Parathyroid adenoma (tissue), 2 donors: ENCODE measurements at regions not wholly inside any gene's neighbourhood (a gene's known extent, or its start where the extent isn't known, plus 50 kb on each side); places are given as distances from the start of the nearest gene placed in this dataset.

Experiments
- H2AFZ ChIP-seq: fragments of 300-600 bp; sonication (generic); one replicate; pipeline ENCODE4 v1.7.0; 2017; ENCODE audit warnings: antibody characterized with exemption, mild to moderate bottlenecking
- H3K27ac ChIP-seq: fragments of 300-600 bp; sonication (generic); one replicate; pipeline ENCODE4 v1.7.0; 2017
- H3K27me3 ChIP-seq: fragments of 300-600 bp; sonication (generic); one replicate; pipeline ENCODE4 v1.7.0; 2017; ENCODE audit warnings: low read length; ENCODE audit not compliant: control insufficient read depth, insufficient read depth
- H3K36me3 ChIP-seq: fragments of 300-600 bp; sonication (generic); one replicate; pipeline ENCODE4 v1.7.0; 2017; ENCODE audit warnings: low read length; ENCODE audit not compliant: control insufficient read depth, insufficient read depth
- H3K4me1 ChIP-seq: fragments of 300-600 bp; sonication (generic); one replicate; pipeline ENCODE4 v1.7.0; 2017; ENCODE audit warnings: control low read depth
- H3K4me2 ChIP-seq: fragments of 300-600 bp; sonication (generic); one replicate; pipeline ENCODE4 v1.7.0; 2017; ENCODE audit warnings: low read length
- H3K4me3 ChIP-seq: fragments of 300-600 bp; sonication (generic); one replicate; pipeline ENCODE4 v1.7.0; 2017; ENCODE audit warnings: low read depth, low read length
- H3K79me2 ChIP-seq: fragments of 300-600 bp; sonication (generic); one replicate; pipeline ENCODE4 v1.7.0; 2017; ENCODE audit warnings: control low read depth
- H3K9ac ChIP-seq: fragments of 300-600 bp; sonication (generic); one replicate; pipeline ENCODE4 v1.7.0; 2017; ENCODE audit warnings: mild to moderate bottlenecking
- H3K9me3 ChIP-seq: fragments of 300-600 bp; sonication (generic); one replicate; pipeline ENCODE4 v1.7.0; 2017; ENCODE audit warnings: low read length; ENCODE audit not compliant: control insufficient read depth
- CTCF ChIP-seq: fragments of 300-600 bp; sonication (generic); IDR thresholded peaks from one replicate; pipeline ENCODE4 v1.7.0; 2017; ENCODE audit warnings: antibody characterized with exemption, mild to moderate bottlenecking
- donor health status: primary hyperparathyroidism.

- no peaks in the 10 kb centered on the region for H3K27me3 ChIP-seq
- no peak overlapping the region for H3K4me2 ChIP-seq
- no peak for TF ChIP-seq CTCF
- H3K4me1 ChIP-seq = no peaks in the 10 kb centered on the region
- H3K9me3 ChIP-seq = no peaks in the 10 kb centered on the region
- H3K4me3 ChIP-seq = no peak overlapping the region
- H3K9ac ChIP-seq = no peak overlapping the region
- H3K79me2 ChIP-seq = no peaks in the 10 kb centered on the region
- H2AFZ ChIP-seq = no peak overlapping the region
- no peaks in the 10 kb centered on the region for H3K36me3 ChIP-seq
- H3K27ac ChIP-seq = no peak overlapping the region
Observed at GRCh38 chr10:106011250-106011649, 1153.3 kb downstream of the SORCS1 start.

- no peak for TF ChIP-seq CTCF
- Histone ChIP-seq H3K79me2 (no peaks in the 10 kb centered on the region), H3K4me3 (no peak overlapping the region), H3K36me3 (no peaks in the 10 kb centered on the region), H3K9ac (no peak overlapping the region), H3K27me3 (no peaks in the 10 kb centered on the region), H3K4me1 (no peaks in the 10 kb centered on the region), H3K27ac (no peak overlapping the region), H3K9me3 (no peaks in the 10 kb centered on the region), H2AFZ (no peak overlapping the region), H3K4me2 (no peak overlapping the region)
Observed at GRCh38 chr10:106000721-106001120, 1163.8 kb downstream of the SORCS1 start.

- H3K27me3 ChIP-seq = no peaks in the 10 kb centered on the region
- H3K79me2 ChIP-seq = no peaks in the 10 kb centered on the region
- no peak overlapping the region for H2AFZ ChIP-seq
- TF ChIP-seq CTCF = no peak
- H3K9me3 ChIP-seq = no peaks in the 10 kb centered on the region
- H3K4me3 ChIP-seq = no peak overlapping the region
- no peaks in the 10 kb centered on the region for H3K36me3 ChIP-seq
- no peak overlapping the region for H3K9ac ChIP-seq
- no peak overlapping the region for H3K27ac ChIP-seq
- no peaks in the 10 kb centered on the region for H3K4me1 ChIP-seq
- H3K4me2 ChIP-seq = no peak overlapping the region
Observed at GRCh38 chr10:105993609-105994008, 1170.9 kb downstream of the SORCS1 start.

- no peak overlapping the region for H3K9ac ChIP-seq
- no peak overlapping the region for H2AFZ ChIP-seq
- no peaks in the 10 kb centered on the region for H3K9me3 ChIP-seq
- no peak overlapping the region for H3K4me3 ChIP-seq
- TF ChIP-seq CTCF = no peak
- no peaks in the 10 kb centered on the region for H3K79me2 ChIP-seq
- H3K27me3 ChIP-seq = no peaks in the 10 kb centered on the region
- no peak overlapping the region for H3K4me2 ChIP-seq
- no peak overlapping the region for H3K27ac ChIP-seq
- H3K4me1 ChIP-seq = no peaks in the 10 kb centered on the region
- H3K36me3 ChIP-seq = no peaks in the 10 kb centered on the region
Observed at GRCh38 chr10:105992928-105993327, 1171.6 kb downstream of the SORCS1 start.

- H3K9me3 ChIP-seq = no peaks in the 10 kb centered on the region
- no peak overlapping the region for H2AFZ ChIP-seq
- H3K36me3 ChIP-seq = no peaks in the 10 kb centered on the region
- H3K9ac ChIP-seq = no peak overlapping the region
- no peak overlapping the region for H3K4me2 ChIP-seq
- no peak overlapping the region for H3K4me3 ChIP-seq
- no peak for TF ChIP-seq CTCF
- H3K79me2 ChIP-seq = no peaks in the 10 kb centered on the region
- no peaks in the 10 kb centered on the region for H3K27me3 ChIP-seq
- no peak overlapping the region for H3K27ac ChIP-seq
- H3K4me1 ChIP-seq = no peaks in the 10 kb centered on the region
Observed at GRCh38 chr10:105990529-105990928, 1174.0 kb downstream of the SORCS1 start.
